ENCODE measurements at regions not wholly inside any gene's neighbourhood (a gene's known extent, or its start where the extent isn't known, plus 50 kb on each side); places are given as distances from the start of the nearest gene placed in this dataset.

GRCh38 chr10:2782950-2783349 is 284.4 kb upstream of the PFKP start:
- TF ChIP-seq ZNF232 (CRISPR knock-in tag; IDR thresholded peaks at IDR 0.05) (no peak), ZSCAN18 (CRISPR knock-in tag; IDR thresholded peaks at IDR 0.05) (no peak), CTCF (IDR thresholded peaks at IDR 0.05) (no peak), CREB1 (CRISPR knock-in tag; IDR thresholded peaks at IDR 0.05) (no peak), IRF2 (CRISPR knock-in tag; IDR thresholded peaks at IDR 0.05; ENCODE audit: borderline replicate concordance, low read depth) (no peak), MAX (CRISPR knock-in tag; IDR thresholded peaks at IDR 0.05) (no peak), CREM (CRISPR knock-in tag; IDR thresholded peaks at IDR 0.05) (no peak), USF2 (CRISPR knock-in tag; IDR thresholded peaks at IDR 0.05) (no peak), ATF2 (CRISPR knock-in tag; IDR thresholded peaks at IDR 0.05; ENCODE audit: borderline replicate concordance, low read depth) (no peak), MXD4 (CRISPR knock-in tag; IDR thresholded peaks at IDR 0.05; ENCODE audit: borderline replicate concordance) (no peak), ATF1 (CRISPR knock-in tag; IDR thresholded peaks at IDR 0.05) (no peak), ESRRA (CRISPR knock-in tag; IDR thresholded peaks at IDR 0.05; ENCODE audit: borderline replicate concordance) (no peak)
